ENCODE measurements at regions not wholly inside any gene's neighbourhood (a gene's known extent, or its start where the extent isn't known, plus 50 kb on each side); places are given as distances from the start of the nearest gene placed in this dataset.

DNA sequence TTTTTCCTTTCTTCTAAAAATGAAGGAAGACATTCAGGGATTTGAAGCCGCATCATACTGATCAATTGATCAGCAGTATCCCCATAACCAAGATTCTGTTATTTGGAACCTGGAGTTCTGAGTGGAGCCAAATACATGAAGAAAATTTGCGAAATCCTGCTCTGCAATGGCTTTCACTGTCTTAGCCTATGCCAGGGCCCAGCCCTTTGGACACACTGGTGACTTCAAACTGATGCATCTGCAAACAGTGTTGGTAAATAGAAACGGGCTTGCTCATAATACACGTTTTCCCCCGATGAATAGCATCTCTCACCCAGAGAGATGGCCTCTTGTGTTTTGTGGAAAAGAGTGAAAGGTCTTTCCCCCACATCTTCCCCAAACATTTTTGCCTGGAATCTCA, 87.6 kb upstream of the TOX3 start:
- Histone ChIP-seq H3K4me3 (no peak overlapping the region), H3K36me3 (ENCODE audit: low read depth, missing control alignments) (no peaks in the 10 kb centered on the region), H3K27me3 (no peaks in the 10 kb centered on the region), H3K4me1 (no peaks in the 10 kb centered on the region), H3K9me3 (no peaks in the 10 kb centered on the region), H3K27ac (no peak overlapping the region)
- intact Hi-C loops (cut with DNase I; ENCODE audit: low total_unique reads), result no loop called here
- TF ChIP-seq POLR2A (IDR thresholded peaks at IDR 0.05), result no peak
- TF ChIP-seq, protein P1, sequence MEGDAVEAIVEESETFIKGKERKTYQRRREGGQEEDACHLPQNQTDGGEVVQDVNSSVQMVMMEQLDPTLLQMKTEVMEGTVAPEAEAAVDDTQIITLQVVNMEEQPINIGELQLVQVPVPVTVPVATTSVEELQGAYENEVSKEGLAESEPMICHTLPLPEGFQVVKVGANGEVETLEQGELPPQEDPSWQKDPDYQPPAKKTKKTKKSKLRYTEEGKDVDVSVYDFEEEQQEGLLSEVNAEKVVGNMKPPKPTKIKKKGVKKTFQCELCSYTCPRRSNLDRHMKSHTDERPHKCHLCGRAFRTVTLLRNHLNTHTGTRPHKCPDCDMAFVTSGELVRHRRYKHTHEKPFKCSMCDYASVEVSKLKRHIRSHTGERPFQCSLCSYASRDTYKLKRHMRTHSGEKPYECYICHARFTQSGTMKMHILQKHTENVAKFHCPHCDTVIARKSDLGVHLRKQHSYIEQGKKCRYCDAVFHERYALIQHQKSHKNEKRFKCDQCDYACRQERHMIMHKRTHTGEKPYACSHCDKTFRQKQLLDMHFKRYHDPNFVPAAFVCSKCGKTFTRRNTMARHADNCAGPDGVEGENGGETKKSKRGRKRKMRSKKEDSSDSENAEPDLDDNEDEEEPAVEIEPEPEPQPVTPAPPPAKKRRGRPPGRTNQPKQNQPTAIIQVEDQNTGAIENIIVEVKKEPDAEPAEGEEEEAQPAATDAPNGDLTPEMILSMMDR (IDR thresholded peaks at IDR 0.05), result no peak
- WGBS, 2 donors, result 91 to 96% methylated on average over 5 of the region's 5 CpGs
- DNase-seq, result no peak

DNA sequence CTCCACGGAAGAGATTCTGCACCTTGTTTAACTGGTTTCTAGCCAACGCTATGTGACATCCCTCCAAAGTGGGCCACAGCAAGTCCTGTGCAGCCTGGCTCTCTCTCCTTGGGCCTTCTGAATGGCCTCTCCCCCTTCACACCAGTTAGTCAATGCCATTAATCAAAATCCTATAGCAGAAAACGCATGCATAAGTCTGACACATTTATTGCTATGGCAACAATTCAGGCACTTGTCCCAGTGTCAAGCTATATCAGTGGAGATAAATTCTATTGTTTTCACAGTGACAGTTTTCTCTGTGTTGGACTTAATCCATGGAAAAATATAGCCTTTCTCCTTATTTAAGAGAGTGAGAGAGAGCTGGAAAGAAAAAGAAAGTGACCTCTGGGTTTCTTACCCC, 87.2 kb upstream of the TOX3 start:
- H3K36me3 ChIP-seq (ENCODE audit: low read depth, missing control alignments), result no peaks in the 10 kb centered on the region
- no peaks in the 10 kb centered on the region for H3K27me3 ChIP-seq
- no peaks in the 10 kb centered on the region for H3K4me1 ChIP-seq
- no peaks in the 10 kb centered on the region for H3K9me3 ChIP-seq
- no peak for DNase-seq
- H3K4me3 ChIP-seq, result no peak overlapping the region
- TF ChIP-seq, protein P1 (IDR thresholded peaks at IDR 0.05), result no peak
- no peak for TF ChIP-seq POLR2A (IDR thresholded peaks at IDR 0.05)
- intact Hi-C loops (cut with DNase I; ENCODE audit: low total_unique reads), result no loop called here
- 45 to 46% methylated on average over 3 of the region's 3 CpGs for WGBS, 2 donors
- H3K27ac ChIP-seq, result no peak overlapping the region

DNA sequence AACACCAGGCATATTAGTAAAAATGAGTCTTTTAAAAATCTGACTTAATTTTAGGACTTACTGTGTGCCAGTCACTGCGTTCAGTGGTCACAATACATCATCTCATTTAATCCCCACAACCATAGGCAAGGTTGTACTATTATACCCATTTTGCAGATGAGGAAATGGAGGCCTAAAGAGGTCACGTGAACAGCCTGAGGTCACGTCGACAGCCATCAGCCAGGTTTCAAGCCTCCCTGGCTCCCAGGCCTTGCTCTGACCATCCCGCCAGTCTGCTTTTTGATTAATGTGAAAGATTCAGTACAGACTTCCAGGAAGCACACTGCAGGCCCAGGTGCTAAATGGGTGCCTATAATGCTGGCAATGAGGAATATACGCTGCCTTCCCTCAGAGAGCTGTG, 86.3 kb upstream of the TOX3 start:
- Histone ChIP-seq H3K4me1 (no peaks in the 10 kb centered on the region), H3K9me3 (no peaks in the 10 kb centered on the region), H3K4me3 (no peak overlapping the region), H3K27me3 (no peaks in the 10 kb centered on the region), H3K27ac (no peak overlapping the region), H3K36me3 (ENCODE audit: low read depth, missing control alignments) (no peaks in the 10 kb centered on the region)
- no peak for TF ChIP-seq POLR2A (IDR thresholded peaks at IDR 0.05)
- TF ChIP-seq, protein P1 (IDR thresholded peaks at IDR 0.05), result no peak
- DNase-seq, result no peak
- intact Hi-C loops (cut with DNase I; ENCODE audit: low total_unique reads), result no loop called here
- WGBS, 2 donors, result 89 to 96% methylated on average over 6 of the region's 6 CpGs

DNA sequence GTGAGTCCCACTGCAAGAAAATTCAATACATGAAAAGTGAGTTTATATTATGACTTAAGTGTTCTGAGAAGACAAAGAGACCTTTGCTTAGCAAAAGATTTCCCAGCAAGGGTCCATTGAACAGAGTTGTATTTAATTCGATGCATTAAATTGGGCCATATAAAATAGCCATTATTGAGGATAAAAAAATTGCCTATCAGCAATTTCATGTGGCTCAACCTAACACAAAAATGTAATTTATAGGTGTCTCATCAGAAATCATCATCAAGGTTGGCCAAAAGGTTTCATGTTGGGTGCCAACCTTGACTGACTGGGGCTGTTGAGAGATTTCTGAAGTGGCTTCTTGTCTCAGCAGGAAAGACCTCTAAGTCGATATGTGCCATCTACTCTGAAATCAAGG, 84.8 kb upstream of the TOX3 start:
- no peaks in the 10 kb centered on the region for H3K36me3 ChIP-seq (ENCODE audit: low read depth, missing control alignments)
- H3K9me3 ChIP-seq, result no peaks in the 10 kb centered on the region
- H3K27ac ChIP-seq, result no peak overlapping the region
- WGBS, 2 donors, result 81 to 94% methylated on average over 2 of the region's 2 CpGs
- H3K4me1 ChIP-seq, result no peaks in the 10 kb centered on the region
- no peak for DNase-seq
- no peaks in the 10 kb centered on the region for H3K27me3 ChIP-seq
- no peak overlapping the region for H3K4me3 ChIP-seq
- no peak for TF ChIP-seq POLR2A (IDR thresholded peaks at IDR 0.05)
- TF ChIP-seq, protein P1 (IDR thresholded peaks at IDR 0.05), result no peak
- intact Hi-C loops (cut with DNase I; ENCODE audit: low total_unique reads), result no loop called here

DNA sequence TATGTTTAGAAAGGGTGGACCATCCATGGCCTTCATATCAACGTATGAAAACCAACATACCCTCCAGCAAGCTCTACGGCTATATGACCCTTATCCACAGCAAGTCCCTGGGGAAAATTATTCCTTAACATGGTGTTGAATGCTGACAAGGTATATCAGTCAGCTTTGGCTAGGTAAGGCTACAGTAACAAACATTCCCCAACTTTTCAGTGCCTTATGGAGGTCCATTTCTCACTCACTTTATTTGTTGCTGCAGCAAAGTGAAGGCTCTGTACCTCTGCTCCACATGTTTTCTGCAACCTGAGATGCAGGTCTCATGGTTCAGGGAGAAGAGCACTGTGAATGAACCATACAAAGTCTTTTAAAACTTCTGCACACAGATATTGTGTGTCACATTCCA, 83.8 kb upstream of the TOX3 start:
- WGBS, 2 donors, result 81 to 82% methylated on average over 2 of the region's 2 CpGs
- Histone ChIP-seq H3K36me3 (ENCODE audit: low read depth, missing control alignments) (no peaks in the 10 kb centered on the region), H3K9me3 (no peaks in the 10 kb centered on the region), H3K27ac (no peak overlapping the region), H3K4me3 (no peak overlapping the region), H3K4me1 (no peaks in the 10 kb centered on the region), H3K27me3 (no peaks in the 10 kb centered on the region)
- TF ChIP-seq POLR2A (IDR thresholded peaks at IDR 0.05), result no peak
- TF ChIP-seq, protein P1 (IDR thresholded peaks at IDR 0.05), result no peak
- no peak for DNase-seq
- intact Hi-C loops (cut with DNase I; ENCODE audit: low total_unique reads), result no loop called here

Measured in testis (tissue), 2 donors.